NOMO-1 (cell line): ENCODE measurements at regions not wholly inside any gene's neighbourhood (a gene's known extent, or its start where the extent isn't known, plus 50 kb on each side); places are given as distances from the start of the nearest gene placed in this dataset.
A peak's percentile ranks its signal among the peaks of the same experiment; 100 is the strongest.

ENCODE experiments used
- DNase-seq, 2 experiments: peaks; one replicate each; lab custom pipeline; 2025; ENCODE audit not compliant: unreplicated experiment in 2 of 2; lab: John Stamatoyannopoulos, UW

GRCh38 chr10:10333622-10334021, 684.0 kb upstream of the CELF2 start:
- no peak for DNase-seq

- no peak for DNase-seq
Observed at GRCh38 chr10:10338339-10338738, 679.3 kb upstream of the CELF2 start.

GRCh38 chr10:10346390-10347150, 671.1 kb upstream of the CELF2 start:
- no peak for DNase-seq

GRCh38 chr10:10350050-10350449, 667.6 kb upstream of the CELF2 start:
- DNase-seq: no peak

GRCh38 chr10:10351451-10351850, 666.2 kb upstream of the CELF2 start:
- no peak for DNase-seq

DNA sequence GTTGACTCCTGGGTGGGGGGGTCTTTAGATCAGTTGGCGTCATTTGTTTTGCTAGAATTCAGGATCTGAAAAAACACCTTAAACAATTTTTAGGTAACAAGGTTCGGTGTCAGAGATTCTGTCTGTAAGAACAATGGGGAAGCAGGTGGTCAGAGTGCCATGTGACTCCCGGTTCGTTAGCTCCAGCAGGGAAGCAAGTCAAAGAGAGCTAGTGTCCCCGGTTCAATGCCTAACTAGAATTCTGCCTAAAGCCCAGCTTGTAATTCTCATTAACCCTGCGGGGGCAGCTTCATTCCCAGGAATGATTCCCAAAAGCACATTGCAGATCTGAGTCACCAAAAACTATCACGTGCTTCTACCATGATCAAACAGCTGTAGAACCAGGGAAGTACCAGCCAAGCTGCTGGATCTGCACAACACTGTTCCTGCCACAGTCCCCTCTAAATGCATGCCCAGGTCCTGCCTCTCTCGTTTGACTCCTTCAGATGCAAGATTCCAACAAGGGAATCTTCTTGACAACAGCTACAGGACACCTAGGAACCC, 664.3 kb upstream of the CELF2 start:
- no peak for DNase-seq

DNA sequence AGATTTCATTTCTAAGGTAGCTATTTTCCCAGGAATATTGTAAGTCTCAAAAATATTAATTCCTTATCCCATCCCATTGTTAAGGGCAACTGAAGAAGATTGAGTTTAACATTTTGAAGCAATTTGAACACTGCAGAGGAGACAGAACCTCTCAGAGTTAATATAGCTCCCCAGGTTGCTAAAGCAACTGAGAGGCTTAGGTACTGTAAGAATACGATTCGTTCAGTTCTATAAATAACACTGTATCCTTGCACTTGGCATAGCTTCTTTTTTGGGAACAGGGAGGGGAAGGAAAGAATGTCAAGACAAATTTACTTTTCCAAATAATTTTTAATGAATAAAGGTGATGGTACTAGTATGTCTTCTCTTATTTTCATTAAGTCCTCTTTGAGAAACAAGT, 658.4 kb upstream of the CELF2 start:
- no peak for DNase-seq

DNA sequence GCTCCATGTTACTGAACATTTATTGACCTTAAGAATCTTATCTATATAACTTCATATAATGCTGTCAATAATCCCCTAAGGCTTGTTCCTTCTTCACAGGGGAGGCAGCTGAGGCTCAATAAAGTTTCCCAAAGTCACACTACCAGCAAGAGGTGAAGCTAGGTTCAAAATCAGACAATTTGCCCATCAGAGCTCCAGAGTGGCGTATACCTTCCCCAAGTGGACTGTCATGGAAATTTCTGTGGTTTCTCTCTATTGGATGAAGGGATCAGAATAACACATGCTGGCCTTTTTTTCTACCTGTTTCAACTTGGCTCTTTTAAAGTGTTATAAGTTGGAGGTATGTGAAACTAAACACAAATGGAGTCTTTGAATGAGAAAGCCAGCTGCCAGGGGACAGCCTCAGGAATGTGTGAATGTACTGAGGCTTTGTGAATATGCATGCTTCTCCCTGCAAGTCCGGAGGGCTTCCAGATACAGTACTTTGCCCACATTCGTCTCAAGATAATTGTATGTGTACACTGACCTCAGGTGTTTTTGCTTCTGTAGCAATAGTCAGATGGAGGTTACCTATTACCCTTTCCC, 656.3 kb upstream of the CELF2 start:
- no peak for DNase-seq

DNA sequence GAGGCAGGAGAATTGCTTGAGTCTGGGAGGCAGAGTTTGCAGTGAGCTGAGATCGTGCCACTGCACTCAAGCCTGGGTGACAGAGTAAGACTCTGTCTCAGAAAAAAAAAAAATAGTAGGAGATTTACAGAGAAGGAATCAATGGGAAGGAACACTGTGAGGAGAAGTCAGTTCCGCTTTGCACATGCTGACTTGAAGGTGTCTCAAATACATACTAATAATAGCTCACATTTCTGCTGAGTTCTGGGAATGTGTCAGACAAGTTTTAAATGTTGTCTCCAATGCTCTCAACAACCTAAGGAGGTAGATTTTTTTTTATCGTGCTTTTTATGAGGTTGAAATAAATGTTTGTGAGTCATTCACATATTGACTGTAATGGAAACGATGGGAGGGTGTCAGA, 654.9 kb upstream of the CELF2 start:
- no peak for DNase-seq

DNA sequence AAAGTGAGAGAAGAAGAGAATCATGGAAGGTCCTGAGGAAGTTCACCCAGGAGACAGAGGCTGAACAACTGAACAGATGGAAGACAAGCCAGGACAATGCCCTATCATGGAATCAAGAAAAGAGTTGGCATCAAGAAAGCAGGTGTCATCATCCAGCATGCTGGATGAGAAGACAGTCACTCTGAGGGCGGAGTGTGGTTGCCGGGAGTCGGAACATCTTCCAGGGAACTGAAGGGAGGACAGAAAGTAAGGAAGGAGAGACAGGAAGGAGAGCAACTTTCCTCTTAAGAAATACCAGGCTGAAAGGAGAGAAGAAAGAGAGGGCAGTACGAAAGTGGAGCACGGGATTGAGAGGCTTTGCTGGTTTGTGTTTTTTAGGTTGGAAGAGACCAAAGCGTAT, 654.5 kb upstream of the CELF2 start:
- no peak for DNase-seq

DNA sequence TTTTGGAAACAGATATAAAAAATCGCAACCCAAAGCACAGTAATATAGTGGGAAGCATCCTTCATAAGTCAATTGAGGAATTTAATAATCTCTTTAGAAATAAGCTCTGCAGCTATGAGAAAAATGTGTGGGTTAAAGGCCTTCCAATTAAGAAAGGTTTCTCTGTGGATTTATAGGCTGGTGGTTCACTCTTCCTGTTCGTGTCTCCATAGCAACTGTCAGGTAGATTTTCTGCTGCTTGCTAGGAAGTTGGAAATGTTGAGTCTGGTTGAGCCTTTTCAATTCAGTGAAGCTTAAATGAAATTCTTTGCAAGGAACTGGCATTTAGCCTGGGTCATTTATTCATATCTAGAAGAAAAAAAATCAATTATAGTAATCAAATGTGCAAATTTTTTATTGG, 652.8 kb upstream of the CELF2 start:
- DNase-seq: no peak

DNA sequence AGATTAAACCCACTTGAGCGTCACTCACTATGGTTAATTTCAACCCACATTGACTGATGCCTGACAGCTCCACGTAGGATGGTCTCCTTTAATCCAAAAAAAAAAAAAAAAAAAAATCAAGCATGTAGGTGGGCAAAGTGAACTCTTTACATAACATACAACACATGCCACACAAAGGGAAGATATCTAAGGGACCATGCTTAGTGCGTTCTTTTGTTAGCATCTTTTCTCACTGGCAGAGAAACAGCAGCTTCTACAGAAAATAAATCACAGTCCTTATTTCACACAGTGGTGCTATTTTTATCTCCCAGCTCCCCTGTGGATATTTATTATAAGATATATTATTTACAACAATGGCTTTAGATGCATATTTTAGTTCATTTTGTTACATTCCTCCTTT, 652.0 kb upstream of the CELF2 start:
- no peak for DNase-seq

GRCh38 chr10:10366836-10367235, 650.8 kb upstream of the CELF2 start:
- no peak for DNase-seq

GRCh38 chr10:10367264-10367663, 650.4 kb upstream of the CELF2 start:
- no peak for DNase-seq

DNA sequence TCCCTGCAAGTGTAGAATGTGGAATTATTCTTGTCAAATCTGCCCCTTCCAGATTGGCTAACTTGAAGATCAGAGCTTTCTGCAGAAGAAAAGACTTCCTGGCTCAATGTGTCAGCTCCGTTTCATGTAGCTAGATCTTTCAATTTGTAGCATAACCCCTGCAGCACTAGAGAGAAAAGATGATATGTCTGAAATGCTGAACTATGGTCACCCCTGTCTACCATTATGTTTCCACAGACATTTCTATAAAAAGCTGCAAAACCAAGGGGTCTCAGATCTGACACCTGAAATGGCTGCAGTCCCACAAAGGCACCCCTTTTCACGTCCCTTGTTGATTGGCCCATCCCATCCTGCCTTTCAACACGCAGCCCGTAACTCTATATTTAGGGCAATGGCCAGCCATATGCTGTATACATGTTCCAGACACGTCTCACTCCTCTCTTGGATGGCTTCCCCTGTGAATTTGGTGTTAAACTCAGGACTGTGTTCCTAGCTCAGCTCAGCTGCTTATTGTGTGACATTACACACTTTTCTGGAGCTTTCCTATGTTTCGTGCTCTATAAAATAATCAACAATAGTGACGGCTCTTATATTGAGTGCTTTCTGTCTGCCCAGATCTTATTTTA, 648.6 kb upstream of the CELF2 start:
- DNase-seq: no peak

DNA sequence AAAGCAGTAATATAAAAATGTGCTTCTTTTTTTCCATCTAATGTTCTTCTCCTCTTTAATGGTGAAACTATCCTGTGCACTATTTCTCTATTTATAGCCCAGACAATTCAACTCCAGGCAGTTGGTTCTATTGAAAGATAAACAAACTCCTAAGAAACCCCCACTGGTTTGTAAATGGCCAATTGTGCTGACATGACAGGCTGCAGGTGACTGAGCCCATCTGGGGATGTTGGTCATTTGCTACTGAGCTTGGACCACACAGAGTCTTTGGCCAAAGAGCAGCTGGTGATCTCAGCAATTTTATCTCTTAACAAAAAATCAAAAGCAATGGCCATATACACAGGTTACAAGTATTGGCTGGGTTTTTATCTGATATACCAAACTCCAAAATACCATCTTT, 631.8 kb upstream of the CELF2 start:
- DNase-seq: no peak

DNA sequence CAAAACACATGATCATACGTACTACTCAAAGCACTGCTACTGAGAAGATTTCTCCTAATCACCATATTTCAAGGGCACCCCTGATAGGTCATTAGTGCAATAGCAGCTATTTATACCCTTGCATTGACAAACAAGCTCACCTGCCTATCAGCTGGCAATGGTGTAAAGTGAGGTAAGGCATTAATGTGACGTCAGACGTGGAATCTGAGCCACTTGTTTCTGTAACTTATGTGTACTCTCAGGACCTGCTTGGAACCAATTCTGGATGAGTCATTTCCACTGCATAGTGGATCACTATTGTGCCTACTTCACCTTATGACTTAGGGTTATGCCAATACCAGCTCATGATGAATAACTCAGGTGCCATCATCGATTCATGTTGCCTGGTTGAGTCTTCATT, 628.5 kb upstream of the CELF2 start:
- DNase-seq: no peak

DNA sequence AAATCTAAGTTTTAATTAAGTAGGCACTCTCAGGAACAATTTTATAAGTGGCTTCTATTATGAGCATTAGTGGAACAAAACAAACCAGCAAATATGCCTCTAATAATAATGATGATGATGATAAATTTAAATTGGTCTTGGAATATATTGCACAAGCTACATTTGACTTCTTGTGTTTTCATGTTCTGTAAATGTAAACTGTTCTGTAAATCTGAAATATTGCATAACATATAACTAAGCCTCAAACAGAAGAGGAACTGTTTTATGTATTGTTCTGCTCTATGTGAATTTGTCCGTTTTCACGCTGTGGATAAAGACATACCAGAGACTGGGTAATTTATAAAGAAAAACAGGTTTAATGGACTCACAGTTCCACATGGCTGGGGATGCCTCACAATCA, 625.2 kb upstream of the CELF2 start:
- peak; percentile 23 to 88 for DNase-seq

DNA sequence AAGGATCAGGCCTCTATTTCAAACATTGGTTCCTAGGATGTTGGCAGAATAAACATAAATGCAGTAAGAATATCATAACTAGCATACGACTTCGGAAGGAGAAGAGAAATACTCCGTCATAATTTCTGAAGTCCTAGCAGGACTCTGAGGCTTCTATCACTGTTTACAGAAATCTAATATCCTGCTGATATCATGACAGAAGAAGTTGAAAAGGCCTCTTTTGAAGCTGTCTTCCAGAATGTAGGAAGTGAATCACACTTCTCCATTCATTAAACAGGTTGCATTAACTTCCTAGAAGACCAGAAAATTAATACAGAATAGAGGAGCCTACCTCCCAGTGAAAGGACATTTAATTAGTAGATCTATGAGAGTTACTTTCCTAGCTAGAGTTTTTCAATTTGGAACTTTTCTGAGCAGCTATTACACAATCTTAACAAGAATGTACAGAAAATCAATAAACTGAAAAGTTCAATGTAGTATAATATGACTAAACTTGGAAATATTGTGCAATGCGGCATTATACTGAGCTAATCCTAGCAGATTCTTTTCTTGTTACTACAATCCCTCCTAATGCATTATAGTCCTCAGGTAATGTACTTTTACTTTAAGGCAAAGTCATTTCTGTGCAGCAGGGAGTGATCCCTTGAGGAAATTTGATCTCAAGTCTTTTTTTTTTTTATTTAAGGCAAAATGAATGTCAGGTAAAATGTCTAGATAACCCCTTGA, 622.6 kb upstream of the CELF2 start:
- peak; percentile 6 to 66 for DNase-seq

DNA sequence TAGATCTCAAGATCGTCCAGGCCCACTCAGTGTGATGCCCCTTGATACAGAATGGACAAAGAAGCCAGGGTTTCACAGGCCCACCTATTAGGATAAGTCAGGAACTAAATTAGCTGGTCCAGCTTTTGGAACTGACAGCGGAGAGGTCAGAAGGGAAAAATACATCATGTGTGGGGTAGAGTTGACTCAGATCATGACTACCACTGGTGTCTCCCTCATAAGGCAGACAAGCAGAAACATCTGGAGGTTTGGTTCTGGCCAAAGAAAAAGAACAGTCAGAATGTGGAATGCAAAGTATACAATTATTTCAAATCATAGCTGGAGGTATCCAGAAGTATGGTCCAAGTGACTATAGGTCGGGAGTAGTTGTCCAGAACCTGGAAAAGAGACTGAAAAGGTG, 621.1 kb upstream of the CELF2 start:
- DNase-seq: no peak

DNA sequence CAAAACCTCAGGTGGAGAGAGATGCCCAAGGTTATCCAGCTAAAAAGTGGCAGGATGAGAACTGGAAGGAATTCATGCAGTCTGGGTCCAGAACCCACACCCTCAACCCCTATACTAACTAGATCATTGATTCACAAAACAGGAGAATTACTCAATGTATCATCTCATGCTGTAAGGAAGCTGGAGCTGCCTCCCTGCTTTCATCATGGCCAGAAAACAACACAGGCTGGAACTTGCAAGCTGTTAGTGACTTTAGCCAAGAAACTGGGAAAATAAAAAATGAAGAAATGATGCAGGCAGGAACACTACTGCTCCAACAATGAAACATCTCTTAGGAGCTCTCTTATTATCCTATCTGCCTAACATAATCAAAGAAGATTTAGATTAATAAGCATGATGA, 619.8 kb upstream of the CELF2 start:
- no peak for DNase-seq
